ENCODE measurements at regions not wholly inside any gene's neighbourhood (a gene's known extent, or its start where the extent isn't known, plus 50 kb on each side); places are given as distances from the start of the nearest gene placed in this dataset.

DNA sequence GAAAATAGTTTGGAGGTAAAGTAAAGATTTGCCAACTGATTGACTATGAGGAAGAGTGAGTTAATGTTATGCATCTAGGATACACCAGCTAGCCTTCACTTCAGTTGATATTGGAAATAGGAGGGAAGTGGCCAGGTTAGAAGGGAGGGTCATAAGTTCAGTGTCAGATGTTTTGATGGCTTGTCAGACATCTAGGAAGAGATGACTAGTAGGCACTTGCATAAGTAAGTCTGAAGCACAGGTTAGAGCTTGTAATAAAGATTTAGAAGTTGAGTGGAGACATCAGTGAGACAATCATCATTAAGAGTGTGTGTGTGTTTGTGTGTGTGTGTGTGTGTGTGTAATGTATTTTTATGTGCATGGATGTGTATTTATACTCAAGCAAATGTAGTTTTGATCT, 146.1 kb downstream of the OR4C45 start:
- TF ChIP-seq, protein P1, sequence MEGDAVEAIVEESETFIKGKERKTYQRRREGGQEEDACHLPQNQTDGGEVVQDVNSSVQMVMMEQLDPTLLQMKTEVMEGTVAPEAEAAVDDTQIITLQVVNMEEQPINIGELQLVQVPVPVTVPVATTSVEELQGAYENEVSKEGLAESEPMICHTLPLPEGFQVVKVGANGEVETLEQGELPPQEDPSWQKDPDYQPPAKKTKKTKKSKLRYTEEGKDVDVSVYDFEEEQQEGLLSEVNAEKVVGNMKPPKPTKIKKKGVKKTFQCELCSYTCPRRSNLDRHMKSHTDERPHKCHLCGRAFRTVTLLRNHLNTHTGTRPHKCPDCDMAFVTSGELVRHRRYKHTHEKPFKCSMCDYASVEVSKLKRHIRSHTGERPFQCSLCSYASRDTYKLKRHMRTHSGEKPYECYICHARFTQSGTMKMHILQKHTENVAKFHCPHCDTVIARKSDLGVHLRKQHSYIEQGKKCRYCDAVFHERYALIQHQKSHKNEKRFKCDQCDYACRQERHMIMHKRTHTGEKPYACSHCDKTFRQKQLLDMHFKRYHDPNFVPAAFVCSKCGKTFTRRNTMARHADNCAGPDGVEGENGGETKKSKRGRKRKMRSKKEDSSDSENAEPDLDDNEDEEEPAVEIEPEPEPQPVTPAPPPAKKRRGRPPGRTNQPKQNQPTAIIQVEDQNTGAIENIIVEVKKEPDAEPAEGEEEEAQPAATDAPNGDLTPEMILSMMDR (conservative IDR thresholded peaks at IDR 0.05; ENCODE audit: low read length) = no peak
- TF ChIP-seq EZH2phosphoT487 (IDR thresholded peaks at IDR 0.05; ENCODE audit: borderline replicate concordance, low read depth, low read length) = no peak

All from OCI-LY7 (cell line).